HCT116 (cell line): ENCODE measurements at regions not wholly inside any gene's neighbourhood (a gene's known extent, or its start where the extent isn't known, plus 50 kb on each side); places are given as distances from the start of the nearest gene placed in this dataset.

ENCODE experiments used
- ATAC-seq: fragments of 200-7000 bp; cut with Tn5 transposase; 2 replicates; pipeline ENCODE4 v1.9.1; 2020; ENCODE audit warnings: mild to moderate bottlenecking, moderate library complexity
- BruUV-seq: library from RNA; stranded (reverse); fragments of 400-500 nt; replicated peaks from 2 replicates; lab custom pipeline; 2021; lab: Mats Ljungman, UMichigan
- CTCF ChIA-PET: fragments of 300-600 bp; sonication (Branson Sonifier 250); formaldehyde crosslinking; loops from one replicate; lab custom pipeline; 2021; ENCODE audit warnings: antibody characterized with exemption; lab: Charles Lee
- POLR2A ChIA-PET: fragments of 300-600, 350-600 bp; sonication (Branson Sonifier 250); formaldehyde crosslinking; loops from one replicate; lab custom pipeline; 2021; ENCODE audit warnings: antibody characterized with exemption; lab: Charles Lee
- RAD21 ChIA-PET, 2 experiments: fragments of 300-600 bp; sonication (Branson Sonifier 250); formaldehyde crosslinking; loops; one replicate each; lab custom pipeline; 2023; ENCODE audit warnings: low total read pairs in 2 of 2; ENCODE audit not compliant: uncharacterized antibody in 2 of 2, unreplicated experiment in 2 of 2, low non-redundant PET in 1 of 2; lab: Charles Lee
- DNase-seq: peaks from one replicate; pipeline ENCODE4 v3.0.0-alpha.2; 2010; ENCODE audit warnings: low read depth, low spot score
- H2AFZ ChIP-seq: fragments of 200-600 bp; shearing (Covaris generic), sonication (generic); 2 replicates; pipeline ENCODE4 v1.6.1; 2017; ENCODE audit warnings: low read depth, mixed run types, mixed read lengths, antibody characterized with exemption, low read length; ENCODE audit not compliant: poor library complexity, severe bottlenecking
- H3K27ac ChIP-seq: 2 replicates; pipeline ENCODE4 v1.5.1; 2012; ENCODE audit warnings: low read depth, low read length
- H3K27me3 ChIP-seq: fragments of 200-600 bp; sonication (generic); 2 replicates; pipeline ENCODE4 v1.6.1; 2016; ENCODE audit warnings: mixed run types, low read length, mixed read lengths; ENCODE audit not compliant: insufficient read depth
- H3K36me3 ChIP-seq, 2 experiments: fragments of 200-500 bp in 1 of 2; fragments of 200-600 bp in 1 of 2; sonication (Bioruptor generic) in 1 of 2; sonication (generic) in 1 of 2; 2 replicates each; pipeline versions ENCODE4 v1.5.1 to v1.6.1; 2014 to 2016; ENCODE audit warnings: low read length in 2 of 2, inconsistent platforms in 1 of 2, mixed read lengths in 1 of 2, mixed run types in 1 of 2; ENCODE audit not compliant: insufficient read depth in 2 of 2, control insufficient read depth in 1 of 2
- H3K4me1 ChIP-seq, 2 experiments: fragments of 200-600 bp in 1 of 2; sonication (generic) in 1 of 2; 2 replicates each; pipeline versions ENCODE4 v1.5.1 to v1.6.1; 2012 to 2017; ENCODE audit warnings: low read length in 2 of 2, inconsistent platforms in 1 of 2, mild to moderate bottlenecking in 1 of 2, mixed read lengths in 1 of 2, mixed run types in 1 of 2, moderate library complexity in 1 of 2; ENCODE audit not compliant: insufficient read depth in 2 of 2, control insufficient read depth in 1 of 2
- H3K4me2 ChIP-seq: fragments of 200-600 bp; sonication (generic); 2 replicates; pipeline ENCODE4 v1.6.1; 2017; ENCODE audit warnings: mixed run types, low read length, mixed read lengths
- H3K4me3 ChIP-seq, 2 experiments: fragments of 200-600 bp in 1 of 2; sonication (generic) in 1 of 2; replicated peaks in 1 of 2; 2 replicates each; pipeline ENCODE4 v1.5.1; 2011 to 2016; ENCODE audit warnings: low read length in 2 of 2, control low read depth in 1 of 2, low read depth in 1 of 2, mild to moderate bottlenecking in 1 of 2, mixed read lengths in 1 of 2, mixed run types in 1 of 2
- H3K79me2 ChIP-seq: fragments of 200-600 bp; sonication (generic); 2 replicates; pipeline ENCODE4 v1.6.1; 2017; ENCODE audit warnings: mild to moderate bottlenecking, mixed run types, low read length, moderate library complexity, mixed read lengths; ENCODE audit not compliant: insufficient read depth
- H3K9ac ChIP-seq: fragments of 200-600 bp; sonication (generic); 2 replicates; pipeline ENCODE4 v1.6.1; 2016; ENCODE audit warnings: low read length, mixed read lengths
- H3K9me2 ChIP-seq: fragments of 200-600 bp; sonication (generic), shearing (Covaris generic); 2 replicates; pipeline ENCODE4 v1.6.1; 2017; ENCODE audit warnings: mixed run types, mild to moderate bottlenecking, moderate library complexity; ENCODE audit not compliant: insufficient read depth
- H3K9me3 ChIP-seq, 2 experiments: fragments of 200-500 bp in 1 of 2; fragments of 200-600 bp in 1 of 2; sonication (Bioruptor generic) in 1 of 2; sonication (generic) in 1 of 2; 2 replicates each; pipeline ENCODE4 v1.6.1; 2014 to 2017; ENCODE audit warnings: low read length in 2 of 2, mixed read lengths in 2 of 2, inconsistent platforms in 1 of 2, low read depth in 1 of 2, mild to moderate bottlenecking in 1 of 2, mixed run types in 1 of 2, moderate library complexity in 1 of 2; ENCODE audit not compliant: control insufficient read depth in 1 of 2, insufficient read depth in 1 of 2
- H4K20me1 ChIP-seq: fragments of 200-600 bp; sonication (generic), shearing (Covaris generic); 2 replicates; pipeline ENCODE4 v1.6.1; 2017; ENCODE audit warnings: mixed run types, mild to moderate bottlenecking, moderate library complexity; ENCODE audit not compliant: insufficient read depth
- CBX3 ChIP-seq: IDR thresholded peaks from 2 replicates; pipeline ENCODE4 v1.6.1; 2012; ENCODE audit warnings: low read depth
- EGR1 ChIP-seq: IDR thresholded peaks from 2 replicates; pipeline ENCODE4 v1.6.1; 2012; ENCODE audit warnings: low read depth
- ELF1 ChIP-seq: IDR thresholded peaks from 2 replicates; pipeline ENCODE4 v1.6.1; 2012; ENCODE audit warnings: low read depth, borderline replicate concordance
- EZH2 ChIP-seq: fragments of 200-600 bp; sonication (generic); IDR thresholded peaks from 2 replicates; pipeline ENCODE4 v1.6.1; 2017; ENCODE audit warnings: antibody characterized with exemption, mixed run types
- EZH2phosphoT487 ChIP-seq: fragments of 200-600 bp; IDR thresholded peaks from 2 replicates; pipeline ENCODE4 v1.6.1; 2018; ENCODE audit warnings: antibody characterized with exemption, borderline replicate concordance
- FOSL1 ChIP-seq: IDR thresholded peaks from 2 replicates; pipeline ENCODE4 v1.6.1; 2012; ENCODE audit warnings: low read depth
- JUND ChIP-seq: IDR thresholded peaks from 2 replicates; pipeline ENCODE4 v1.6.1; 2012
- MAX ChIP-seq: IDR thresholded peaks from 2 replicates; pipeline ENCODE4 v1.6.1; 2012
- POLR2A ChIP-seq: IDR thresholded peaks from 2 replicates; pipeline ENCODE4 v1.7.0; 2011; ENCODE audit warnings: borderline replicate concordance; ENCODE audit not compliant: insufficient read depth, insufficient read length; ENCODE audit errors: extremely low read depth
- POLR2AphosphoS5 ChIP-seq: IDR thresholded peaks from 2 replicates; pipeline ENCODE4 v1.6.1; 2011; ENCODE audit warnings: mild to moderate bottlenecking, low read depth, low read length, moderate library complexity
- REST ChIP-seq: IDR thresholded peaks from 2 replicates; pipeline ENCODE4 v1.6.1; 2012; ENCODE audit warnings: low read depth
- SIN3A ChIP-seq: IDR thresholded peaks from 2 replicates; pipeline ENCODE4 v1.6.1; 2012; ENCODE audit warnings: low read depth
- SP1 ChIP-seq: IDR thresholded peaks from 2 replicates; pipeline ENCODE4 v1.6.1; 2012; ENCODE audit warnings: low read depth
- SRF ChIP-seq: IDR thresholded peaks from 2 replicates; pipeline ENCODE4 v1.6.1; 2012; ENCODE audit warnings: low read depth
- TCF7L2 ChIP-seq: IDR thresholded peaks from 2 replicates; pipeline ENCODE4 v1.7.0; 2011; ENCODE audit warnings: borderline replicate concordance, inconsistent platforms; ENCODE audit not compliant: insufficient read depth, insufficient read length; ENCODE audit errors: extremely low read depth
- YY1 ChIP-seq: IDR thresholded peaks from 2 replicates; pipeline ENCODE4 v1.6.1; 2011; ENCODE audit warnings: low read length, low read depth, moderate library complexity, mild to moderate bottlenecking; ENCODE audit not compliant: insufficient replicate concordance; ENCODE audit errors: extremely low read depth
- ZFX ChIP-seq: fragments of 450-650 bp; IDR thresholded peaks from 2 replicates; pipeline ENCODE4 v1.6.1; 2017
- ZNF274 ChIP-seq: fragments of 200-500 bp; sonication (Bioruptor generic); IDR thresholded peaks from 2 replicates; pipeline ENCODE4 v1.6.1; 2014; ENCODE audit warnings: mild to moderate bottlenecking, low read depth, low read length, inconsistent platforms
- intact Hi-C: fragments of 100-400 bp; cut with micrococcal nuclease; formaldehyde crosslinking; loops from 2 replicates; pipeline ENCODE4 v1.10.0; 2022
- TF ChIP-seq, protein P1 (sequence below): IDR thresholded peaks from 2 replicates; pipeline ENCODE4 v1.6.1; 2012
- TF ChIP-seq, protein P2 (sequence below): IDR thresholded peaks from 2 replicates; pipeline ENCODE4 v1.6.1; 2011; ENCODE audit warnings: mild to moderate bottlenecking, low read length, moderate library complexity; ENCODE audit not compliant: insufficient replicate concordance; ENCODE audit errors: extremely low read depth

- H2AFZ ChIP-seq, result no peak overlapping the region
- H3K27ac ChIP-seq, result no peak overlapping the region
- no peaks in the 10 kb centered on the region for H3K9me3 ChIP-seq
- no peaks in the 10 kb centered on the region for H3K79me2 ChIP-seq
- TF ChIP-seq POLR2AphosphoS5, result no peak
- no peak for TF ChIP-seq YY1
- no peak for TF ChIP-seq POLR2A
- no peak for TF ChIP-seq REST
- no peak for TF ChIP-seq FOSL1
- no peak for TF ChIP-seq SRF
- TF ChIP-seq EZH2phosphoT487, result no peak
- TF ChIP-seq EGR1, result no peak
- no peak for TF ChIP-seq JUND
- no peak for TF ChIP-seq ZFX
- TF ChIP-seq CBX3, result no peak
- no peak for TF ChIP-seq SP1
- TF ChIP-seq, protein P1, sequence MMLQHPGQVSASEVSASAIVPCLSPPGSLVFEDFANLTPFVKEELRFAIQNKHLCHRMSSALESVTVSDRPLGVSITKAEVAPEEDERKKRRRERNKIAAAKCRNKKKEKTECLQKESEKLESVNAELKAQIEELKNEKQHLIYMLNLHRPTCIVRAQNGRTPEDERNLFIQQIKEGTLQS, result no peak
- no peak for TF ChIP-seq ZNF274
- TF ChIP-seq ELF1, result no peak
- TF ChIP-seq TCF7L2, result no peak
- TF ChIP-seq, protein P2, sequence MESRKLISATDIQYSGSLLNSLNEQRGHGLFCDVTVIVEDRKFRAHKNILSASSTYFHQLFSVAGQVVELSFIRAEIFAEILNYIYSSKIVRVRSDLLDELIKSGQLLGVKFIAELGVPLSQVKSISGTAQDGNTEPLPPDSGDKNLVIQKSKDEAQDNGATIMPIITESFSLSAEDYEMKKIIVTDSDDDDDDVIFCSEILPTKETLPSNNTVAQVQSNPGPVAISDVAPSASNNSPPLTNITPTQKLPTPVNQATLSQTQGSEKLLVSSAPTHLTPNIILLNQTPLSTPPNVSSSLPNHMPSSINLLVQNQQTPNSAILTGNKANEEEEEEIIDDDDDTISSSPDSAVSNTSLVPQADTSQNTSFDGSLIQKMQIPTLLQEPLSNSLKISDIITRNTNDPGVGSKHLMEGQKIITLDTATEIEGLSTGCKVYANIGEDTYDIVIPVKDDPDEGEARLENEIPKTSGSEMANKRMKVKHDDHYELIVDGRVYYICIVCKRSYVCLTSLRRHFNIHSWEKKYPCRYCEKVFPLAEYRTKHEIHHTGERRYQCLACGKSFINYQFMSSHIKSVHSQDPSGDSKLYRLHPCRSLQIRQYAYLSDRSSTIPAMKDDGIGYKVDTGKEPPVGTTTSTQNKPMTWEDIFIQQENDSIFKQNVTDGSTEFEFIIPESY, result no peak
- TF ChIP-seq EZH2, result no peak
- no peak for TF ChIP-seq SIN3A
- no peak for TF ChIP-seq MAX
- ChIA-PET RAD21 (no interaction called here), CTCF (no interaction called here), POLR2A (no interaction called here)
- intact Hi-C loops, result no loop called here
- peaks cover 33% of the 10 kb centered on the region for H3K27me3 ChIP-seq
- H3K4me1 ChIP-seq, result no peaks in the 10 kb centered on the region
- no peaks in the 10 kb centered on the region for H3K36me3 ChIP-seq
- no peak overlapping the region for H3K4me3 ChIP-seq
- no peaks in the 10 kb centered on the region for H4K20me1 ChIP-seq
- no peak overlapping the region for H3K4me2 ChIP-seq
- H3K9ac ChIP-seq, result no peak overlapping the region
- DNase-seq (no peak), ATAC-seq (no peak)
- no peaks in the 10 kb centered on the region for H3K9me2 ChIP-seq
- BruUV-seq, result no TSS peak
Measured at GRCh38 chr3:43965656-43966055, 274.9 kb downstream of the ABHD5 start.
